BJ (cell line): ENCODE measurements at regions not wholly inside any gene's neighbourhood (a gene's known extent, or its start where the extent isn't known, plus 50 kb on each side); places are given as distances from the start of the nearest gene placed in this dataset.

Experiments used
- CTCF ChIA-PET: fragments of 350-600 bp; formaldehyde crosslinking; extraction: SDS; loops from one replicate; lab custom pipeline; 2021; ENCODE audit warnings: antibody characterized with exemption, inconsistent platforms; lab: Yijun Ruan, JAX
- POLR2A ChIA-PET: fragments of 300-600 bp; sonication (Branson Sonifier 250); formaldehyde crosslinking; extraction: SDS; loops from one replicate; lab custom pipeline; 2021; ENCODE audit warnings: antibody characterized with exemption; lab: Charles Lee
- DNase-seq: peaks from one replicate; pipeline ENCODE4 v3.0.0-alpha.2; 2011; ENCODE audit warnings: low read depth
- H3K27me3 ChIP-seq: 2 replicates; pipeline ENCODE4 v1.6.0; 2011; ENCODE audit warnings: low read length; ENCODE audit not compliant: control insufficient read depth, insufficient read depth
- H3K36me3 ChIP-seq: 2 replicates; pipeline ENCODE4 v1.5.1; 2011; ENCODE audit warnings: low read length; ENCODE audit not compliant: control insufficient read depth, insufficient read depth
- H3K4me3 ChIP-seq: 2 replicates; pipeline ENCODE4 v1.5.1; 2011; ENCODE audit warnings: low read depth, mild to moderate bottlenecking, control low read depth, low read length
- CTCF ChIP-seq: IDR thresholded peaks from 2 replicates; pipeline ENCODE4 v1.5.1; 2011; ENCODE audit warnings: low read depth, mild to moderate bottlenecking, control low read depth, inconsistent platforms, low read length, moderate library complexity; ENCODE audit not compliant: insufficient read depth

DNA sequence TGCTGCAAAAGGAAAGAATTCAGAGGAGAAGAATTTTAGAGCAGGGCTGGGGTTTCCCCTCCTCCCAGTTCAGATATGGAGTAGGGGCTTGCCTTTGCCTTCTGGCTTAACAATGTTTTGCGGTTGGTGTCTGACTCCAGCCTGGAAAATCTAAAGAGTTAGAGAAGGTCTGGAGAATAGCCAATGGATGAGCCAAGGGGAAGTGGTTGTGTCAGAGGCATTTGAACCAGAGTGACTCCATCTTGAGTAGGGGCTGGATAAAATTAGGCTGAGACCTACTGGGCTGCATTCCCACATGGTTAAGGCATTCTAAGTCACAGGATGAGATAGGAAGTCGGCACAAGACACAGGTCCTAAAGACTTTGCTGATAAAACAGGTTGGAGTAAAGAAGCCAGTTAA, 133.7 kb downstream of the DIRAS2 start:
- TF ChIP-seq CTCF: no peak
- ChIA-PET POLR2A (no interaction called here), CTCF (no interaction called here)
- Histone ChIP-seq H3K36me3 (no peaks in the 10 kb centered on the region), H3K4me3 (no peak overlapping the region), H3K27me3 (no peaks in the 10 kb centered on the region)
- no peak for DNase-seq

GRCh38 chr9:90511711-90512110, 130.9 kb downstream of the DIRAS2 start:
- Histone ChIP-seq H3K27me3 (no peaks in the 10 kb centered on the region), H3K36me3 (no peaks in the 10 kb centered on the region), H3K4me3 (no peak overlapping the region)
- no peak for TF ChIP-seq CTCF
- DNase-seq: no peak
- ChIA-PET POLR2A (no interaction called here), CTCF (no interaction called here)

- Histone ChIP-seq H3K4me3 (no peak overlapping the region), H3K36me3 (no peaks in the 10 kb centered on the region), H3K27me3 (no peaks in the 10 kb centered on the region)
- ChIA-PET POLR2A (no interaction called here), CTCF (no interaction called here)
- no peak for DNase-seq
- no peak for TF ChIP-seq CTCF
Measured at GRCh38 chr9:90514877-90515276, 127.7 kb downstream of the DIRAS2 start.

GRCh38 chr9:90515510-90515909, 127.1 kb downstream of the DIRAS2 start:
- TF ChIP-seq CTCF: no peak
- Histone ChIP-seq H3K36me3 (no peaks in the 10 kb centered on the region), H3K4me3 (no peak overlapping the region), H3K27me3 (no peaks in the 10 kb centered on the region)
- no peak for DNase-seq
- CTCF ChIA-PET: no interaction called here
- POLR2A ChIA-PET: no interaction called here

GRCh38 chr9:90517103-90517502, 125.5 kb downstream of the DIRAS2 start:
- no peaks in the 10 kb centered on the region for H3K36me3 ChIP-seq
- no peaks in the 10 kb centered on the region for H3K27me3 ChIP-seq
- POLR2A ChIA-PET: no interaction called here
- CTCF ChIA-PET: no interaction called here
- no peak for DNase-seq
- H3K4me3 ChIP-seq: no peak overlapping the region
- TF ChIP-seq CTCF: no peak
